IMR-90 (cell line): ENCODE measurements at regions not wholly inside any gene's neighbourhood (a gene's known extent, or its start where the extent isn't known, plus 50 kb on each side); places are given as distances from the start of the nearest gene placed in this dataset.

Source experiments
- ATAC-seq: fragments of 200-7000 bp; cut with Tn5 transposase; 2 replicates; pipeline ENCODE4 v1.9.1; 2020; ENCODE audit warnings: low read depth, mild to moderate bottlenecking, moderate library complexity
- BruUV-seq: library from RNA; stranded (reverse); fragments of 400-500 nt; replicated peaks from 2 replicates; lab custom pipeline; 2021; lab: Mats Ljungman, UMichigan
- CTCF ChIA-PET: fragments of 300-600 bp; formaldehyde crosslinking; extraction: SDS; loops from one replicate; lab custom pipeline; 2021; ENCODE audit warnings: antibody characterized with exemption; lab: Yijun Ruan, JAX
- POLR2A ChIA-PET: fragments of 300-600 bp; sonication (Branson Sonifier 250); formaldehyde crosslinking; loops from one replicate; lab custom pipeline; 2022; ENCODE audit warnings: antibody characterized with exemption; ENCODE audit not compliant: unreplicated experiment; lab: Charles Lee
- DNase-seq: peaks from one replicate; pipeline ENCODE4 v3.0.0; 2013
- H2AFZ ChIP-seq: replicated peaks from 2 replicates; pipeline ENCODE3; 2013; ENCODE audit warnings: low read length, mild to moderate bottlenecking; ENCODE audit not compliant: poor library complexity
- H2AK5ac ChIP-seq: 2 replicates; pipeline ENCODE4 v1.6.1; 2013; ENCODE audit warnings: low read depth, low read length, inconsistent platforms
- H2AK9ac ChIP-seq: replicated peaks from 2 replicates; pipeline ENCODE3; 2013; ENCODE audit warnings: mild to moderate bottlenecking, low read depth, low read length, moderate library complexity; ENCODE audit not compliant: poor library complexity
- H2BK120ac ChIP-seq: 2 replicates; pipeline ENCODE4 v1.6.1; 2013; ENCODE audit warnings: low read depth, low read length, inconsistent platforms
- H2BK15ac ChIP-seq: 3 replicates; pipeline ENCODE4 v1.6.1; 2013; ENCODE audit warnings: low read depth, low read length, inconsistent platforms
- H2BK20ac ChIP-seq: 2 replicates; pipeline ENCODE4 v1.6.1; 2013; ENCODE audit warnings: low read depth, mild to moderate bottlenecking, inconsistent platforms, low read length, moderate library complexity
- H2BK5ac ChIP-seq: 2 replicates; pipeline ENCODE4 v1.6.1; 2013; ENCODE audit warnings: mild to moderate bottlenecking, low read depth, low read length, inconsistent platforms; ENCODE audit not compliant: poor library complexity, severe bottlenecking
- H3K14ac ChIP-seq: replicated peaks from 2 replicates; pipeline ENCODE4 v1.6.1; 2013; ENCODE audit warnings: low read depth, low read length, inconsistent platforms
- H3K18ac ChIP-seq: 2 replicates; pipeline ENCODE4 v1.6.1; 2013; ENCODE audit warnings: low read depth, low read length, control low read depth
- H3K23ac ChIP-seq: 2 replicates; pipeline ENCODE4 v1.6.1; 2013; ENCODE audit warnings: low read depth, low read length, inconsistent platforms
- H3K27ac ChIP-seq: 2 replicates; pipeline ENCODE4 v1.5.1; 2013; ENCODE audit warnings: mild to moderate bottlenecking, control low read depth, low read length; ENCODE audit not compliant: insufficient read depth
- H3K27me3 ChIP-seq: 2 replicates; pipeline ENCODE4 v1.6.1; 2013; ENCODE audit warnings: low read length; ENCODE audit not compliant: control insufficient read depth, insufficient read depth
- H3K36me3 ChIP-seq: 2 replicates; pipeline ENCODE4 v1.6.1; 2013; ENCODE audit warnings: low read length, mixed read lengths; ENCODE audit not compliant: control insufficient read depth, insufficient read depth
- H3K4ac ChIP-seq: 2 replicates; pipeline ENCODE4 v1.6.1; 2013; ENCODE audit warnings: low read depth, low read length, inconsistent platforms
- H3K4me1 ChIP-seq: 2 replicates; pipeline ENCODE4 v1.6.1; 2013; ENCODE audit warnings: low read length, mixed read lengths; ENCODE audit not compliant: control insufficient read depth, insufficient read depth
- H3K4me2 ChIP-seq: 2 replicates; pipeline ENCODE4 v1.6.1; 2013; ENCODE audit warnings: low read depth, mild to moderate bottlenecking, control low read depth, low read length, moderate library complexity
- H3K4me3 ChIP-seq: 2 replicates; pipeline ENCODE4 v1.5.1; 2013; ENCODE audit warnings: low read depth, mild to moderate bottlenecking, control low read depth, low read length, moderate library complexity; ENCODE audit not compliant: insufficient read depth
- H3K56ac ChIP-seq: 2 replicates; pipeline ENCODE4 v1.6.1; 2013; ENCODE audit warnings: low read length, inconsistent platforms; ENCODE audit not compliant: insufficient read depth; ENCODE audit errors: extremely low read depth
- H3K79me1 ChIP-seq, 2 experiments: 2 replicates each; pipeline ENCODE4 v1.6.1; 2013; ENCODE audit warnings: low read length in 2 of 2, inconsistent platforms in 1 of 2, low read depth in 1 of 2
- H3K9ac ChIP-seq: 2 replicates; pipeline ENCODE4 v1.6.1; 2013; ENCODE audit warnings: low read depth, low read length, control low read depth
- H3K9me1 ChIP-seq: 2 replicates; pipeline ENCODE4 v1.6.1; 2013; ENCODE audit warnings: low read length, inconsistent platforms; ENCODE audit not compliant: insufficient read depth
- H3K9me3 ChIP-seq: 2 replicates; pipeline ENCODE4 v1.6.1; 2013; ENCODE audit warnings: low read length; ENCODE audit not compliant: control insufficient read depth, insufficient read depth
- H4K20me1 ChIP-seq: 2 replicates; pipeline ENCODE4 v1.6.1; 2013; ENCODE audit warnings: low read length, inconsistent platforms; ENCODE audit not compliant: insufficient read depth
- H4K5ac ChIP-seq: 2 replicates; pipeline ENCODE4 v1.6.1; 2013; ENCODE audit warnings: mild to moderate bottlenecking, low read depth, low read length, control low read depth
- H4K8ac ChIP-seq, 2 experiments: 2 replicates each; pipeline ENCODE4 v1.6.1; 2013; ENCODE audit warnings: low read depth in 2 of 2, low read length in 2 of 2, control low read depth in 1 of 2, inconsistent platforms in 1 of 2
- H4K91ac ChIP-seq: 2 replicates; pipeline ENCODE4 v1.6.1; 2013; ENCODE audit warnings: low read depth, low read length, inconsistent platforms; ENCODE audit not compliant: insufficient read depth
- CEBPB ChIP-seq: IDR thresholded peaks from 2 replicates; pipeline ENCODE4 v1.6.1; 2012; ENCODE audit warnings: low read depth, low read length, improper control_type of control experiment
- CHD1 ChIP-seq: IDR thresholded peaks from 2 replicates; pipeline ENCODE4 v1.6.1; 2012; ENCODE audit warnings: low read depth, low read length, improper control_type of control experiment
- MAFK ChIP-seq: IDR thresholded peaks from 2 replicates; pipeline ENCODE4 v1.6.1; 2012; ENCODE audit warnings: low read depth, low read length, improper control_type of control experiment
- POLR2A ChIP-seq: IDR thresholded peaks from 2 replicates; pipeline ENCODE4 v1.6.1; 2012; ENCODE audit warnings: mild to moderate bottlenecking, low read depth, low read length
- RAD21 ChIP-seq: IDR thresholded peaks from 2 replicates; pipeline ENCODE4 v1.6.1; 2012; ENCODE audit warnings: low read length, improper control_type of control experiment
- RFX5 ChIP-seq: IDR thresholded peaks from 2 replicates; pipeline ENCODE4 v1.8.0; 2012; ENCODE audit warnings: low read depth, mild to moderate bottlenecking, low read length, moderate library complexity
- SMC3 ChIP-seq: fragments of 150-350 bp; IDR thresholded peaks from 2 replicates; pipeline ENCODE4 v1.6.1; 2016; ENCODE audit warnings: low read depth, mild to moderate bottlenecking, antibody characterized with exemption, low read length, moderate library complexity
- dilution Hi-C: fragments of 300-500 bp; cut with HindIII; formaldehyde crosslinking; loops from one replicate; pipeline ENCODE4 v1.14.3; 2018; ENCODE audit warnings: low sequenced_read_pairs; ENCODE audit not compliant: unreplicated experiment
- in situ Hi-C: fragments of 300-500 bp; cut with MboI; formaldehyde crosslinking; loops from 3 replicates; pipeline ENCODE4 v1.14.3; 2019; ENCODE audit warnings: low sequenced_read_pairs, inconsistent platforms, mixed read lengths
- intact Hi-C: fragments of 100-400 bp; cut with micrococcal nuclease; formaldehyde crosslinking; loops from 2 replicates; pipeline ENCODE4 v1.10.0; 2022

GRCh38 chr1:199033661-199034060 lies 394.8 kb downstream of the PTPRC start:
- Histone ChIP-seq H3K4ac (no peak overlapping the region), H4K91ac (no peak overlapping the region), H2AFZ (no peak overlapping the region), H2BK15ac (no peak overlapping the region), H2BK5ac (no peak overlapping the region), H3K79me1 (no peaks in the 10 kb centered on the region), H3K27me3 (no peaks in the 10 kb centered on the region), H3K36me3 (no peaks in the 10 kb centered on the region), H3K4me2 (no peak overlapping the region), H2BK20ac (no peak overlapping the region), H3K23ac (no peak overlapping the region), H3K56ac (no peak overlapping the region), H2BK120ac (no peak overlapping the region), H3K27ac (no peak overlapping the region), H2AK9ac (no peak overlapping the region), H3K18ac (no peak overlapping the region), H3K9me1 (peaks cover 5% of the 10 kb centered on the region; the same call in 1 of the 2 replicates), H3K14ac (no peak overlapping the region), H3K4me1 (peaks cover 4% of the 10 kb centered on the region; the same call in 1 of the 2 replicates), H4K20me1 (no peaks in the 10 kb centered on the region), H3K9ac (no peak overlapping the region), H3K4me3 (no peak overlapping the region), H2AK5ac (no peak overlapping the region), H4K8ac (no peak overlapping the region), H3K9me3 (no peaks in the 10 kb centered on the region), H4K5ac (no peak overlapping the region)
- intact Hi-C loops (no loop called here), dilution Hi-C loops (no loop called here), in situ Hi-C loops (no loop called here)
- DNase-seq (no peak), ATAC-seq (no peak)
- TF ChIP-seq RAD21: no peak
- no peak for TF ChIP-seq SMC3
- no peak for TF ChIP-seq CEBPB
- no peak for TF ChIP-seq RFX5
- no peak for TF ChIP-seq POLR2A
- TF ChIP-seq CHD1: no peak
- TF ChIP-seq MAFK: no peak
- no TSS peak for BruUV-seq
- ChIA-PET POLR2A (no interaction called here), CTCF (no interaction called here)
